Stomach (tissue), 8 donors: ENCODE measurements at regions not wholly inside any gene's neighbourhood (a gene's known extent, or its start where the extent isn't known, plus 50 kb on each side); places are given as distances from the start of the nearest gene placed in this dataset.

Source experiments
- DNase-seq, 2 donors: peaks; one replicate each; pipeline versions ENCODE4 v3.0.0 to v3.0.0-alpha.2; 2013 to 2019
- H3K27ac ChIP-seq, 5 donors: fragments of 200-600 bp in 4 of 5; sonication (generic) in 4 of 5; one replicate each; pipeline ENCODE4 v1.5.1; 2013 to 2019; ENCODE audit warnings: mild to moderate bottlenecking in 1 of 5, moderate library complexity in 1 of 5
- H3K27me3 ChIP-seq, 3 donors: fragments of 200-600 bp; sonication (generic); one replicate each; pipeline ENCODE4 v1.5.1; 2017 to 2019; ENCODE audit warnings: mixed run types in 1 of 3
- H3K36me3 ChIP-seq, 4 donors: fragments of 200-600 bp; sonication (generic); 1 replicate in 3 of 4; 2 replicates in 1 of 4; pipeline ENCODE4 v1.5.1; 2016 to 2019
- H3K4me1 ChIP-seq, 4 donors: fragments of 200-600 bp; sonication (generic); one replicate each; pipeline ENCODE4 v1.5.1; 2016 to 2019
- H3K4me3 ChIP-seq, 4 donors: fragments of 200-600 bp; sonication (generic) in 3 of 4; one replicate each; pipeline ENCODE4 v1.5.1; 2016 to 2019; ENCODE audit warnings: mild to moderate bottlenecking in 1 of 4
- H3K9me3 ChIP-seq, 4 donors: fragments of 200-600 bp; sonication (generic); one replicate each; pipeline ENCODE4 v1.5.1; 2016 to 2019
- CTCF ChIP-seq, 7 experiments: fragments of 450-650 bp in 4 of 7; fragments of 200-600 bp in 3 of 7; sonication (generic) in 3 of 7; IDR thresholded peaks; one replicate each; pipeline ENCODE4 v1.5.1; 2016 to 2019; ENCODE audit warnings: antibody characterized with exemption in 7 of 7, control low read depth in 2 of 7, mild to moderate bottlenecking in 1 of 7
- EP300 ChIP-seq: sonication (generic); formaldehyde crosslinking; IDR thresholded peaks from one replicate; pipeline ENCODE4 v1.6.1; 2017; ENCODE audit warnings: antibody characterized with exemption
- POLR2A ChIP-seq, 4 donors: fragments of 450-650 bp; IDR thresholded peaks; one replicate each; pipeline ENCODE4 v1.6.1; 2016; ENCODE audit warnings: antibody characterized with exemption in 4 of 4, control low read depth in 2 of 4, mild to moderate bottlenecking in 1 of 4, moderate library complexity in 1 of 4
- POLR2AphosphoS5 ChIP-seq, 3 donors: sonication (generic); formaldehyde crosslinking; IDR thresholded peaks; one replicate each; pipeline ENCODE4 v1.6.1; 2016; ENCODE audit warnings: antibody characterized with exemption in 3 of 3
- WGBS, 5 donors: extraction: QIAGEN DNeasy Blood & Tissue Kit in 3 of 5; methylation state at CpG; one replicate each; pipeline versions ENCODE4 v1.1.5 to v1.1.7; 2013 to 2018; 5-methylcytosine and 5-hydroxymethylcytosine counted together
- intact Hi-C: fragments of 100-400 bp; cut with DNase I; formaldehyde crosslinking; loops from one replicate; pipeline ENCODE4 v1.15.1; 2023; ENCODE audit warnings: low total_unique reads
- donor health status: healthy with polysubstance abuse.
- donor health status: Bipolar disorder and iron deficiency.
- donor health status: healthy.

GRCh38 chr2:5465859-5466258 is 226.3 kb upstream of the SOX11 start:
- no peaks in the 10 kb centered on the region for H3K4me1 ChIP-seq
- 56 to 62% (median 56%) methylated on average over 5 of the region's 5 CpGs for WGBS, 5 donors
- no peak overlapping the region for H3K27ac ChIP-seq
- no peak for DNase-seq
- TF ChIP-seq CTCF (IDR thresholded peaks at IDR 0.05), result no peak
- no peak for TF ChIP-seq POLR2A (IDR thresholded peaks at IDR 0.05)
- no peak for TF ChIP-seq POLR2AphosphoS5 (IDR thresholded peaks at IDR 0.05)
- no peak for TF ChIP-seq EP300
- H3K9me3 ChIP-seq, result no peaks in the 10 kb centered on the region
- H3K27me3 ChIP-seq, result no peaks in the 10 kb centered on the region
- no peaks in the 10 kb centered on the region for H3K36me3 ChIP-seq
- H3K4me3 ChIP-seq, result no peak overlapping the region
- intact Hi-C loops, result no loop called here

- intact Hi-C loops, result no loop called here
- WGBS, 5 donors, result 83 to 91% (median 89%) methylated on average over 15 of the region's 15 CpGs
- Histone ChIP-seq H3K36me3 (no peaks in the 10 kb centered on the region), H3K4me3 (no peak overlapping the region), H3K27ac (no peak overlapping the region), H3K27me3 (no peaks in the 10 kb centered on the region), H3K9me3 (no peaks in the 10 kb centered on the region), H3K4me1 (no peaks in the 10 kb centered on the region)
- DNase-seq, result no peak
- no peak for TF ChIP-seq EP300
- TF ChIP-seq POLR2AphosphoS5 (IDR thresholded peaks at IDR 0.05), result no peak
- no peak for TF ChIP-seq CTCF (IDR thresholded peaks at IDR 0.05)
- TF ChIP-seq POLR2A (IDR thresholded peaks at IDR 0.05), result no peak
Observed at GRCh38 chr2:5467178-5467905, 224.8 kb upstream of the SOX11 start.

- H3K4me3 ChIP-seq, result no peak overlapping the region
- intact Hi-C loops, result no loop called here
- TF ChIP-seq CTCF (IDR thresholded peaks at IDR 0.05), result no peak
- H3K4me1 ChIP-seq, result no peaks in the 10 kb centered on the region
- no peaks in the 10 kb centered on the region for H3K36me3 ChIP-seq
- H3K27me3 ChIP-seq, result no peaks in the 10 kb centered on the region
- no peak for DNase-seq
- no peaks in the 10 kb centered on the region for H3K9me3 ChIP-seq
- no peak overlapping the region for H3K27ac ChIP-seq
- 77 to 87% (median 80%) methylated on average over 4 of the region's 4 CpGs for WGBS, 5 donors
Observed at GRCh38 chr2:5472673-5473072, 219.5 kb upstream of the SOX11 start.

- Histone ChIP-seq H3K27me3 (no peaks in the 10 kb centered on the region), H3K27ac (no peak overlapping the region), H3K9me3 (no peaks in the 10 kb centered on the region), H3K4me3 (no peak overlapping the region), H3K36me3 (no peaks in the 10 kb centered on the region), H3K4me1 (no peaks in the 10 kb centered on the region)
- intact Hi-C loops, result no loop called here
- DNase-seq, result peak in 1 of 2 donors; percentile 66
- no peak for TF ChIP-seq POLR2A (IDR thresholded peaks at IDR 0.05)
- no peak for TF ChIP-seq CTCF (IDR thresholded peaks at IDR 0.05)
- no peak for TF ChIP-seq EP300
- no peak for TF ChIP-seq POLR2AphosphoS5 (IDR thresholded peaks at IDR 0.05)
- 56 to 74% (median 62%) methylated on average over 6 of the region's 6 CpGs for WGBS, 5 donors
Observed at GRCh38 chr2:5473635-5474034, 218.5 kb upstream of the SOX11 start.
